Breast epithelium (tissue), 4 donors: ENCODE measurements at regions not wholly inside any gene's neighbourhood (a gene's known extent, or its start where the extent isn't known, plus 50 kb on each side); places are given as distances from the start of the nearest gene placed in this dataset.

Experiments used
- DNase-seq, 2 donors: peaks; one replicate each; pipeline ENCODE4 v3.0.0-alpha.2; 2019; ENCODE audit warnings: low spot score in 2 of 2
- H3K27ac ChIP-seq, 2 donors: fragments of 200-600 bp; sonication (generic) in 1 of 2; one replicate each; pipeline ENCODE4 v1.5.1; 2016 to 2019; ENCODE audit warnings: mild to moderate bottlenecking in 1 of 2
- H3K27me3 ChIP-seq, 2 donors: fragments of 200-600 bp; sonication (generic) in 1 of 2; one replicate each; pipeline versions ENCODE4 v1.5.1 to v1.6.0; 2017 to 2019; ENCODE audit warnings: control low read depth in 1 of 2, mild to moderate bottlenecking in 1 of 2
- H3K36me3 ChIP-seq: fragments of 200-600 bp; one replicate; pipeline ENCODE4 v1.5.1; 2019
- H3K4me1 ChIP-seq, 2 donors: fragments of 200-600 bp; sonication (generic); one replicate each; pipeline ENCODE4 v1.5.1; 2016 to 2019; ENCODE audit warnings: control low read depth in 1 of 2
- H3K4me3 ChIP-seq, 3 donors: fragments of 200-600 bp; sonication (generic); 1 replicate in 2 of 3; 2 replicates in 1 of 3; pipeline ENCODE4 v1.5.1; 2016 to 2019; ENCODE audit warnings: mild to moderate bottlenecking in 3 of 3, moderate library complexity in 2 of 3
- H3K9me3 ChIP-seq, 2 donors: fragments of 200-600 bp; sonication (generic) in 1 of 2; one replicate each; pipeline ENCODE4 v1.5.1; 2016 to 2019; ENCODE audit warnings: control low read depth in 1 of 2
- CTCF ChIP-seq, 3 donors: fragments of 450-650 bp; IDR thresholded peaks; one replicate each; pipeline ENCODE4 v1.5.1; 2016 to 2017; ENCODE audit warnings: antibody characterized with exemption in 3 of 3, mild to moderate bottlenecking in 3 of 3, moderate library complexity in 3 of 3
- POLR2A ChIP-seq: fragments of 450-650 bp; IDR thresholded peaks from one replicate; pipeline ENCODE4 v1.6.1; 2016; ENCODE audit warnings: antibody characterized with exemption, mild to moderate bottlenecking, moderate library complexity
- POLR2AphosphoS5 ChIP-seq, 3 donors: sonication (generic); formaldehyde crosslinking; IDR thresholded peaks; one replicate each; pipeline ENCODE4 v1.6.1; 2017; ENCODE audit warnings: antibody characterized with exemption in 3 of 3
- intact Hi-C: fragments of 100-400 bp; cut with DNase I; formaldehyde crosslinking; loops from one replicate; pipeline ENCODE4 v1.15.1; 2023; ENCODE audit warnings: low total_unique reads

DNA sequence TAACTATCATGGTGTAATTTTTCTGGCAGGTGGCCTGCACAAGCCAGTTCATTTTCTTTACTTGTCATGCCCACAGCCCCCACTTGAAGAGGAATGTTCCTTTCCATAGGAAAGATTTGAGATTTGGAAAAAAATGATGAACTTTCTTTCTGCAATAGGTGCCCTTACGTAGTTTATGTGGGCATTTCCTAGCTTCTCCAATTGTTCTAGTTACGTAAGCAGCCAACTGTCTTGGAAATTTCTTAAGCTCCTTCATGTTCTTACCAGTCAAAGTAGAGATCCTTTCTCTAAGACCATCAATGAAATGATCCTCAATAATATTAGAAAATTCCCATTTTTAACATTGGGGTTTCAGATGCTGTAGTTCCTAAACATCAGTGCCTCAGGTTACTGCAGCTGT, 109.5 kb upstream of the F3 start:
- H3K4me1 ChIP-seq: no peaks in the 10 kb centered on the region
- no peaks in the 10 kb centered on the region for H3K27me3 ChIP-seq
- DNase-seq: no peak
- TF ChIP-seq POLR2AphosphoS5 (IDR thresholded peaks at IDR 0.05) (no peak), POLR2A (no peak), CTCF (IDR thresholded peaks at IDR 0.05) (no peak)
- no peak overlapping the region for H3K27ac ChIP-seq
- intact Hi-C loops: no loop called here
- H3K36me3 ChIP-seq: no peaks in the 10 kb centered on the region
- H3K9me3 ChIP-seq: no peaks in the 10 kb centered on the region
- no peak overlapping the region for H3K4me3 ChIP-seq

DNA sequence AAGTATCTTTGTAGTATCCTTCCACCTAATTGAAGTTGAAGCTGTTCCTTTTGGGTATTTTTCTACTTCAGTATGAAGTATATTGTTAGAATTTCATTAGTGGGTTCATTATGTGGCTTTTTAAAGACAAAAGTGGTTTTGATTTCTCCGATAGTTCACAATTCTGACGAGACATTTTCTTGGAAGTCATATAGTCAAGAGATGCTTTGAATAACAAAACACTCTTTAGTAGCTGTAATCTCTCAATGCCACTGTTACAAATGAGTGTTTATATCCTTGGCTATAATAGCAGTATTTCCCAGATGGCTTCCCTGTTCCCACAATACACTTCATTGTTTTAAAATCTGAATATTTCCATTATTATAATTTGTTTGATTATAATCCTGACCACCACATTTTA, 108.7 kb upstream of the F3 start:
- no peak for DNase-seq
- Histone ChIP-seq H3K4me3 (no peak overlapping the region), H3K9me3 (no peaks in the 10 kb centered on the region), H3K4me1 (no peaks in the 10 kb centered on the region), H3K36me3 (no peaks in the 10 kb centered on the region), H3K27ac (no peak overlapping the region), H3K27me3 (no peaks in the 10 kb centered on the region)
- intact Hi-C loops: no loop called here
- no peak for TF ChIP-seq CTCF (IDR thresholded peaks at IDR 0.05)
- no peak for TF ChIP-seq POLR2AphosphoS5 (IDR thresholded peaks at IDR 0.05)
- TF ChIP-seq POLR2A: no peak

DNA sequence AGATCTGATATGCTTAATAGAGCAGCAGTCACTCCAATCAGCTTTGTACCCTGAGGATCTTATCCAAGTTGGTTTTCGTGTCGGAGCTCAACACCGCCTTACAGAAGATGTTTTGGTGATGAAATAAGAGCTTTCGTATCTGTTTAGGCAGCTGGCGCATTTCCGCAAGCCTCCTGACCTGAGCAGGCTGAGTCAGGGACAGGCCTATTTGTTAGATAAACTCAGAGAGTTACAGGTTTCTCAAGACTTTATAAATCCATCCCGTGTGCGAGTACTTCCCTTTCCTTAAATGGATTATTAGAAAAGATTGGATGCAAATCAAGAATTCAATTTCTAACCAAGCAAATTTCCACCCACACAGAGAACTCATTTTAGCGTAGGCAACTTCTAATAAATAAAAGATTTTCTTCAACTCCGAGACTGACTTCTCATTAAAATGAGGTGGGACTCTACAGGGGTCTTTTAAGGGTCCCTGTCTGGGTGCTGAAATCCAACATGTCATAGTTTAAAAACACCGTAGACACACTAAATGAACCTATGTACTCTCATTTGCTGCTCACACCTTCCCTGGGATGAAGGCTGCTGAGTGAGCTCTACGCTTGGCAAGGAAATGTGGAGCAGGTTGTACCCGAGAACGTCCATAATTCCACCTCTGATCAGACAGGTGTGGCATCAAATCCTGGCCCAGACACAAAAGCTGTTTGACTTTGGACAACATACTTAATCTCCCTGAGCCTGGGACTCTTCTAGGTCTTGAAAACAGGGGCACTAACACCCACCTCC, 106.9 kb upstream of the F3 start:
- H3K27ac ChIP-seq: peak overlapping the region; percentile 89 to 90
- no peaks in the 10 kb centered on the region for H3K27me3 ChIP-seq
- H3K4me3 ChIP-seq: peak overlapping the region in 1 of 3 donors; percentile 6
- H3K36me3 ChIP-seq: no peaks in the 10 kb centered on the region
- intact Hi-C loops: no loop called here
- no peaks in the 10 kb centered on the region for H3K4me1 ChIP-seq
- no peaks in the 10 kb centered on the region for H3K9me3 ChIP-seq
- DNase-seq: peak in 1 of 2 donors; percentile 89
- no peak for TF ChIP-seq CTCF (IDR thresholded peaks at IDR 0.05)
- TF ChIP-seq POLR2AphosphoS5 (IDR thresholded peaks at IDR 0.05): peak; percentile 55 to 69 (median 63)

GRCh38 chr1:94646786-94647555, 105.4 kb upstream of the F3 start:
- TF ChIP-seq POLR2AphosphoS5 (IDR thresholded peaks at IDR 0.05) (no peak), CTCF (IDR thresholded peaks at IDR 0.05) (no peak), POLR2A (no peak)
- intact Hi-C loops: no loop called here
- H3K9me3 ChIP-seq: no peaks in the 10 kb centered on the region
- no peaks in the 10 kb centered on the region for H3K36me3 ChIP-seq
- no peak overlapping the region for H3K4me3 ChIP-seq
- peak overlapping the region; percentile 89 to 90 for H3K27ac ChIP-seq
- H3K27me3 ChIP-seq: no peaks in the 10 kb centered on the region
- H3K4me1 ChIP-seq: no peaks in the 10 kb centered on the region
- DNase-seq: no peak

DNA sequence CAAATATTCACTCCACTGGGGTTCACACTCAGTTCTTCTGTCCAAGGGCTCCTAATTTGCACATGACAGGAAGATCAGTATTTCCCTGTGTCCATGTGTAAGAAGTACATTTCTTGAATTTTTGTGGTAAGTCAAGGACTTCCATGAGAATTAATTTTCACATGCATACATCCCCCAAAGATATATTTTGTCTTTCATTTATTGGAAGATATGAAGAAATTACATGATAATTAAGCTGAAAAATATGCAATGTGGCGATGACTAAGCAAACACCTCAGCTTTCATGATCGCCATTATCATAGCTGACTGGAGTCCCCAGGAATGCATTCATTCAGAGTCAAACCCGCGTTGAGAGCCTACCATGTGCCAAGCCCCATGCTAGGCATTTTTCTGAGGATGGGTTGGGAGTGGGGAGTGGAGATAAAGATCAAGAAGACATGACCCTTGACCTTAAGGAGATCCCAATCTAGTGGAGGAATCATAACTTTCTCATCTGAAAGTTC, 104.6 kb upstream of the F3 start:
- intact Hi-C loops: no loop called here
- Histone ChIP-seq H3K36me3 (no peaks in the 10 kb centered on the region), H3K9me3 (no peaks in the 10 kb centered on the region), H3K4me1 (no peaks in the 10 kb centered on the region), H3K27ac (no peak overlapping the region), H3K27me3 (no peaks in the 10 kb centered on the region), H3K4me3 (no peak overlapping the region)
- DNase-seq: no peak
- TF ChIP-seq POLR2A: no peak
- TF ChIP-seq POLR2AphosphoS5 (IDR thresholded peaks at IDR 0.05): no peak
- no peak for TF ChIP-seq CTCF (IDR thresholded peaks at IDR 0.05)
